ENCODE measurements at regions not wholly inside any gene's neighbourhood (a gene's known extent, or its start where the extent isn't known, plus 50 kb on each side); places are given as distances from the start of the nearest gene placed in this dataset.

- DNase-seq (ENCODE audit: low read depth, low spot score): peak; percentile 27
These were observed 53.7 kb upstream of the KDM4C start for GRCh38 chr9:6703898-6704639.

DNA sequence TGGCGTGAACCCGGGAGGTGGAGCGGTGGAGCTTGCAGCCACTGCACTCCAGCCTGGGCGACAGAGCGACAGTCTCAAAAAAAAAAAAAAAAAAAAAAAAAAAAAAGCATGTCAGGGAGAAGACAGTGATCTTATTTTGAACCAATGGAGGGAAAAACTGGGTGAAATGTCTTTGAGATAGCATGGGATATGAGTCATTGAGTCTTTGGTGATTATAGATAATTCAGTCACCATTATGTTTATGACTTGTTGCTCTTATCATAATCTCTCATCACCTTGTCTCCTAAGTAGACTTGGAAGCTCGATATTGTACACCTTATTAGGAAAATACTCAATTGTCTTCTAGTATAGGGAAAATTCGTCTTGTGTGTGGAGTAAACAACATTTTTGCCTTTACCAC, 55.1 kb upstream of the KDM4C start:
- DNase-seq (ENCODE audit: low read depth, low spot score): no peak

GRCh38 chr9:6696178-6696577, 50.6 kb upstream of the GLDC start:
- DNase-seq (ENCODE audit: low read depth, low spot score): no peak

- DNase-seq (ENCODE audit: low read depth, low spot score): no peak
These were observed 49.7 kb upstream of the GLDC start for GRCh38 chr9:6695121-6695814.

Measured in brain pericyte (primary cell).